NCI-H128 (cell line): ENCODE measurements at regions not wholly inside any gene's neighbourhood (a gene's known extent, or its start where the extent isn't known, plus 50 kb on each side); places are given as distances from the start of the nearest gene placed in this dataset.
"Not testable (repeated sequence)": the region's sequence is repeated elsewhere in the genome, so short reads cannot be mapped to it uniquely, and the experiment has no call there.

ENCODE experiments used
- DNase-seq: peaks from one replicate; lab custom pipeline; 2025; ENCODE audit not compliant: unreplicated experiment; lab: John Stamatoyannopoulos, UW

DNA sequence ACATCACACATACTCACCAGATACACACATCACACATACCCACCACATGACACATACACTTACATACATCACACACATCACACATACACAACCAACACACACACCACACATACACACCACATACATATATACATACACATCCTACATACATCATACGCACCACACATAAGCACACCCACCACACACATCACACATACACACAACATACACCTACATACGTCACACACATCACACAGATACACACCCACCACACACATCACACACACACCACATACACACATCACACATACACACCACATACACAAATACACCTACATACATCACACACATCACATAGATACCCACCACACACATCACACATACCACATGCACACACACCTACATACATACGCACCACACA is 158.4 kb downstream of the NDUFA10 start:
- no peak for DNase-seq

DNA sequence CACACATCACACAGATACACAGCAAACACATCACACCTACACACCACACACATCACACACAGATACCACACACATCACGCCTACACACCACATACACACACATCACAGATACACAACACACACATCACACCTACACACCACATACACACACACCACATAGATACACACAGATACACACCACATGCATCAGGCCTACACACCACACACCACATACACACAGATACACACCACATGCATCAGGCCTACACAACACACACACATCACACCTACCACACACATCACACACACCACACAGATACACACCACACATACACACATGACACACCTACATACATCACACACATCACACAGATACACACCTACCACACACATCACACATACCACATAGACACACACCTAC is 158.8 kb downstream of the NDUFA10 start:
- no peak for DNase-seq

DNA sequence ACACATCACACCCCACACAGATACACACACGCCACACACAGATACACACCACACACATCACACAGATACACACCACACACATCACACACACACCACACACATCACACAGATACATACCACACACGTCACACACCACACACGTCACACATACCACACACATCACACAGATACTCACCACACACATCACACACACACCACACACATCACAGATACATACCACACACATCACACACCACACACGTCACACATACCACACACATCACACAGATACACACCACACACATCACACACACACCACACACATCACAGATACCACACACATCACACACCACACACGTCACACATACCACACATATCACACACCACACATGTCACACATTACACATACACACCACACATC is 159.3 kb downstream of the NDUFA10 start:
- not testable (repeated sequence) for DNase-seq

DNA sequence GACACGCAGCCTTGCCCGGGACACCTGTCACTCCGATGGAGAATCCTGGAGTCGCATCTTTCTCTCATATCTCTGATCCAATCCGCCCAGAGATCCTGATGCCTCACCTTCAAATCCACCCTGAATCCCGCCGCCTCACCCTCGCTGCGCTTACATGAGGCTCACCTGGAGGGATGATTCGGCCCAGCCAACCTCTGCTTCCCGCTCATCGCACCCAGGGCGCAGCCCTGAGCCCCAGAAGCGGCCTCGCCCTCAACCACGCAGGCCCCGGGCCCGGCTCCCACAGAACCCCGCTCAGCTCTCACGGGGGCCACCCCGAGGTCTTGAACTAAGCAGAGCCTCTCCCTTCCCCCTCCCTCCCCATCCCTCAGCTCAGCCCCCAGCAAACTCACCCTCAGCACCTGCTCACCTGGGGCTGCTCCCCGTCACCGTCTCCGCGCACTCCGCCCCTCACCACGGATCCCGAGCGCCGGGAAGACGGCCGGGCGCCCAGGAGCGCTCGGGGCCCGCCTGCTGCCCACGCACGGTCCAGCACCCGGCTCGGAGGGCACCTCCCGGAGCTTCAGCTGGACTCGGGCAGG is 160.0 kb downstream of the NDUFA10 start:
- DNase-seq: no peak

DNA sequence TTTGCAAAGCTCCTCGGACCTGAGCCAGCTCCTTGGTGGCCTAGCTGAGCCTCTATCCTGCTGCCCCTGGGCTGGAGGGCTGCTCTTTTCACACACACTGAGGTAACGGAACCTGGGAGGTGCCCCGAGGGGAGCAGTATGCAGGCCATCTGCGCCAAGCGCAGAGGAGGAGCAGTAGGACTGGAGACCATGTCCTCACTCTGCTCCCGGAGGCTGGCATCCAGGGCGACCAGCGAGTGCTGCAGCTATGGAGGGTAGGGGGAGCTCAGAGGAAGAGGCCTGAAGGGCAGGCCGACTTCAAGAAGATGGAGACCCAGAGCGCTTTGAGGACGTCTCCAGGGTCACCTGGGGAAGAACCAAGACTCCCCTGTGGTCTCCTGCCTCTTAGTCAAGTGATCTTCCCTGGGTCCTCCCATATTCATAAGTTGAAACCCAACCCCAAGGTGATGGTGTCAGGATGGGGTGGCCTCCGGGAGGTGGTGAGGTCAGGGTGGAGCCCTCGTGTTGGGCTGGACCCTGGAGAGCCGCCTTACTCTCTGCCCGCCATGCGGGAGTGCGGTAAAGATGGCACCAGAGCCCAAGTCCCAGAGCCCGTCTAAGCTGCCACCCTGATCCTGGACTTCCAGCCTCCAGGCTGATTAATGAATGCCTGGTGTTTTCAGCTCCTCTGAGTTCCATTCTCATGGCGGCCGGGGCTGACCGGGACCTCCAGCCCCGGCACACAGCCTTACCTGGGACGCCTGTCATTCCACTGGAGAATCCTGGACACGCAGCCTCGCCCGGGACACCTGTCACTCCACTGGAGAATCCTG is 160.7 kb downstream of the NDUFA10 start:
- DNase-seq: no peak

DNA sequence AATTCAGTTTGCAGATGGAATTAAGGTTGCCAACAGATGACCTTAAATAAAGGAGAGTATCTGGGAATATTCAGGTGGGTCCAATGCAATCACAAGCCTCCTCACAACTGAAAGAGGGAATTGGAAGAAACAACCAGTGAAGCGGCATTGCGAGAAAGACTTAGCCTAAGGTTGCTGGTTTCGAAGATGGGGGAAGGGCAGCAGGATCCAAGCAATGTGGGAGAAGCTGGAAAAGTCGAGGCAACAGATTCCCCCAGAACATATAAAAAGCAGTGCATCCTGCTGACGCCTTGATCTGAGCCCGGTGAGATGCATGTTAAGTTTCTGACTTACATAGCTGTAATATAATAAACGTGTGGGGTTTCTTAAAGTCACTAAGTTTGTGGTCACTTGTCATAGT is 162.5 kb downstream of the NDUFA10 start:
- no peak for DNase-seq

DNA sequence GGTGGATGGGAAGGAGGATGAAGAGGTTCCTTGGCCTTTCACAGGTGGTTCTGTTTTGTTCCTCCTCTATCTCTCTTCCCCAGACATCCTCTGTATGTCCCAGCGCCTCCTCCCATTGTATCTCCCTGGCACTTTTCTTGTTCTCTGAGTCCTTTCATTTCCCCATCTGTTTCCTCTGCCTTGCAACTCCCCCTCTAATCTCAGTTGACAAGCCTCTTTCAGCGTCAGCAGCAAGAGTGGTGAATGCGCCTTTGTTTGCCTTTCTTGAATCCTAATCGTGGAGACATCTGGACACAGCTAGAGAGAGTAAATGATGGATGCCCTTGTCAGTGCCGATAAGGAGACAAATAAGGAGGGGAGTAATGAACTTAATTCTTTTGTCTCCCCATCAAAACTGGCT is 167.0 kb downstream of the NDUFA10 start:
- DNase-seq: no peak

DNA sequence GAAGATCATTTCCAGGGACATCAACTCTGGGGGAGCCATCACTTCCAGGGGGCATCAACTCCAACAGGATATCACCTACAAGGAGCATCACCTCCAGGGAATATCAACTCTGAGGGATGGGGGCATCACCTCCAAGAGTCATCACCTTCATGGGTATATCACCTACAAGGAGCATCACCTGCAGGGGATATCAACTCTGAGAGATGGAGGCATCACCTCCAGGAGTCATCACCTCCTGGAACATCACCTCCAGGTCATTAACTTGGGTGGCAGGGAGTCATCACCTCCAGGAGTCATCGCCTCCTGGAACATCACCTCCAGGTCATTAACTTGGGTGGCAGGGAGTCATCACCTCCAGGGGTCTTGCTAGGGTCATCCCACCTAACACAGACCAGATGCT is 167.6 kb downstream of the NDUFA10 start:
- no peak for DNase-seq

DNA sequence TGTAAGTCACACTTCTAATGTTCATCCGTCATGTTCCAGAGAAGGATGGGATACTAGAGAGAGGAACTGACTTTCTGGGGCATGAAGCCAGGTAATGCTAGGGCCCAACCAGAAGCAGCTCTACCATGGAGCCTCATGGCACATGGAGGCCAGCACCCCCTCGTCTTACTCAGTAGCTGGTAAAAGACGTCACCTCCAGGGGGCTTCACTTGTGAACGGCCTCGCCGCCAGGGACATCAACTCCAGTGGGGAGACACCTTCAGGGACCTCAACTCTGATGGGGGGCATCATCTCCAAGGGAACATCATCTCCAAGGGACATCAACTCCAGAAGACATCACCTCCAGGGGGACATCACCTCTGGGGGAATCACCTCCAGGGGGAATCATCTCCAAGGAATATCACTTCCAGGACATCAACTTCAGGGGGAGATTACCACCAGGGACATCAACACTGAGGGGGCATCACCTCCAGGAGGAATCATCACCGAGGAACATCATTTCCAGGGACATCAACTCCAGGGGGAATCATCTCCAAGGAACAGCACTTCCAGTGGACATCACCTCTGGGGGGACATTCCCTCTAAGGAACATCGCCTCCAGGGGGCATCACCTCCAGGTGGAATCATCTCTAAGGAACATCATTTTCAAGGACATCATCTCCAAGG is 168.4 kb downstream of the NDUFA10 start:
- no peak for DNase-seq

DNA sequence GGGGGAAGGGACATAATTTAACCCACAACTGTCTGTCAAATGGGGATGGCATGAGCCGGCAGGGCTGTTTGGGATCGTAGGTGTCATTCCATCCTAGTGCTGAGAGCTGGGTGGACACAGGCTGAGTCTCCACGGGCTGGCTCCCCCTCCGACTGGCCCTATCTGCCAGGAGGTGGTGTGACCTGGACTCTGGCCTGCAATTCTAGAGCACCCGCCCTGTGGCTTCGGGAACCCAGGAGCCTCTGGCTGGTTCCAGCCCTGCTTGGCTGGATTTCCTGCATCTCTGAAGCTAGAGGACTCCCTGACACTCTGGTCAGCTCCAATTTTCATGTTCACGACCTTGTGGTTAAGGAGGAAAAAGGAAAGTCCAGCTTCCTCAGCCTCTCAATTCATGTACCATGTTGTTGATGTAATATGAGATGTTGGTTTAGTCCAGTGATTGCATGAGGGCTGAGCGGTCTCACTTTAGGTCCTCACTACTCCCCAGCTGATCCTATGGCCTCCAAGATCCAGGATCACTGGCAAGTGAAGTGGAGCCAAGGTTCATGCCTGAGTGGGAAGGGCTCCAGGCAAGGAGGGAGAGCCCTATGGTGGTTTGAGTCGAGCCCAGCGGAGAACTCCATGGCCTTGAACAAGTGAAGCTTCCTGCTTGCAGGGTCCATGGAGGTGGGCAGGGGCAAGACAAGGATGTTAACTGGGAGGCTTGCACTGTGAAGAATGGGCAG is 169.1 kb downstream of the NDUFA10 start:
- DNase-seq: no peak

DNA sequence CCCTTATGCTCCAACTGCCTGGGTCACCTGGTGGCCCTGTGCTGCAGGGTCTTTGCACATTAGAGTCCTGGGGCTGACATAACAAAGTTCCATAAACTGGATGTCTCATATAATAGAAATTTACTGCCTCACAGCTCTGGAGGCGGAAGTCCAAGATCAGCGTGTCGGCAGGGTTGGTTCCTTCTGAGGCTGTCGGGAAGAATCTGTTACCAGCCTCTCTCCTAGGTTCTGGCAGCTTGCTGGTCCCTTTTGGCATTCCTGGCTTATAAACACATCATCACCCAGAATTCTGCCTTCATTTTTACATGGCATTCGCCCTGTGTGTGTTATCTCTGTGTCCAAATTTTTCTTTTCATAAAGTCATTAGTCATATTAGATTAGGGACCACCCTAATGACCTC is 170.5 kb downstream of the NDUFA10 start:
- DNase-seq: no peak

DNA sequence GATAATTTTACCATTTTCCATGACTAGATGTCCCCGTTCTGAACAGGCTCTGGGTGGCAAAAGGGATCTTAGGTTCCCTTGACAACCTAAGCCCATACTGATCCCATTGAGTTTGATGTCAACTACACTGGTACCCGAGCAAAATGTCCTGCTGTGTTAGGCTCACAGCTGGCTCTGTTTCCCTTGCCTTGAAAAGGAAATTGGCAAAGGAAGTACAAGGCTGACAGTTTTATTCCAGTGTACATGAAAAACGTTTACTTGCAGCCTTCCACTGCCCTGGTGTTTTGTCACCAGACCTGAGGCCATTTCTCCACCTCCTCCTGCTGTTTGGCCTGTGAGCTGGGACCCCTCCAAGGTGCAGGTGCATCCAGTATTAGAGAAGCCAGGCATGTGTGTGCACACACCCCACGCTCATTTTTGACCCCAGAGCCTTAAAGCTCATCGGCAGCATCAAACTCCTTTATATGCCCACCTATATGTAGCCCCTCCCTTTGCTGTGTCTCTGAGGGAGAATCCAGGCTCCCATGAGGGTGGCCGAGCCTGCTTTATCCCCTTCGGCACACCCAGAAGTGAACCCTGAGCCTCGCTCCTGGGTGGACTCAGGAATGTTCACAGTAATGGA is 171.3 kb downstream of the NDUFA10 start:
- no peak for DNase-seq

DNA sequence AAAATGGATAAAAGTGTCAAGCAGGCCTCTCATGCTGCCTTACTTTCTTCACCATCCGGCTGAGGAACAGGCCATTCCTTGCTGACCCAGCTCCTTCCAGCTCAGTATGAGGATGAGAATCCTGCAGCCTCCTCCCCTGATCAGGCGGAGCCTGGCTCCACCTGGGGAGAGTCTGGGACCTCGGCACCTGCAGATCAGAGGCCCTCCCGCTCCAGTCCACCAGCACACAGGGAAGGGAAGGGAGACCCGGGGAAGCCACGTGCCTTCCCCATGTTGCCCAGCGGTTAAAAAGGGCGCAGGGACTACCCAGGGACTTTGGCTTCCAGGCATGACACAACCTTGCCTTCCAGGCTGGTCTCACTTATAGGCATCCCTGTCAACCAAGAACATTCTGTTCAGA is 172.0 kb downstream of the NDUFA10 start:
- no peak for DNase-seq

DNA sequence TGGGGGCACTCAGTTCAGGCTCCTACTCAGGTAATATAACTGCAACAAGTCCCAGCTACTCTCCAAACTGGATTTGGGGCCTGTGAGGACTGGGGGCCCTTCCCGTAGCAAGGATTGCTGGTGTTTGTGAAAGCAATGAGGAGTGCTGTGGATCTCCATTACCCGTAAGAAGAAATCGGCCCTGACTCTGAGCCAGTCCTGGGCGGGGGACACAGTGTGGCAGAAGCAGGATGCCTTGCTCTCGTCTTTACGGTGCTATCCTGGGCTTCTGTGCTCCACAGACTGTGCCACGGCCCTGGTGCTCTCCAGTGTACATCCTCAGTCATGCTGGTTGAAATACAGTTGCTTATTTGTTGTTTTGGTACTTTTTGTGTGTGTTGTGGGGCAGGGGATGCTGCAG is 172.9 kb downstream of the NDUFA10 start:
- DNase-seq: no peak

DNA sequence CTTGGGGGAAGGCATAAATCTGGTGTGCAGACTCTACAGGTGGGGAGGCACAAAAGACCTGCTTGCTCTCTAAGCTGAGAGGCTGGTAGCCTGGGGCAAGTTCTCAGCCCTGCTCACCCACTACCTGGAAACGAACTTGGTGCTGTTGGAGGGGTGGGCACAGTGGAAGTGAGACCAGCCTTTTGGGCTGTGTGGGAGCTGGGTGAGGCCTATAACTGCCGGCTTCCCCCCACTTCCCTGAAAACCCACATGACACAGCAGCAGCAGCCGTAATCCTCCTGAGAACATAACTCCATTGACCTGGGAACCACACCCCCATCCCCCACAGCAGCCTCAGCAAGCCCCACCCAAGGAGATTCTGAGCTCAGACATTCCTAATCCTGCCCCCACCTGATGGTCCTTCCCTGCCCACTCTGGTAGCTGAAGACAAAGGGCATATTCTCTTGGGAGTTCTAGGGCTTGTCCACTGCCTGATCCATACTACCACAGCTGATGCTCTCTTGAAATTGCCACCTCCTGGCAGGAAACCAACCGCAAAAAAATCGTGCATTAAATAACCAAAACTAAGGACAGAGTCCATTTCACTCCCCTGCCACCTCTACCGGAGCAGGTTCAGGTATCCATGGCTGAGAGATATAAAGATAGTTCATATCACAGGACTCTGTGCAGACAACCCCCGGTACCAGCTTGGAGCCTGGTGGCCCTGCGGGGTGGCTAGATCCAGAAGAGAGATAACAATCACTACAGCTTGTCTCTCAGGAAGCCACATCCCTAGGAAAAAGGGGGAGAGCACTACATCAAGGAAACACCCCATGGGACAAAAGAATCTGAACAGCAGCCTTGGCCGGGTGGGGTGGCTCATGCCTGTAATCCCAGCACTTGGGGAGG is 178.1 kb downstream of the NDUFA10 start:
- DNase-seq: no peak

DNA sequence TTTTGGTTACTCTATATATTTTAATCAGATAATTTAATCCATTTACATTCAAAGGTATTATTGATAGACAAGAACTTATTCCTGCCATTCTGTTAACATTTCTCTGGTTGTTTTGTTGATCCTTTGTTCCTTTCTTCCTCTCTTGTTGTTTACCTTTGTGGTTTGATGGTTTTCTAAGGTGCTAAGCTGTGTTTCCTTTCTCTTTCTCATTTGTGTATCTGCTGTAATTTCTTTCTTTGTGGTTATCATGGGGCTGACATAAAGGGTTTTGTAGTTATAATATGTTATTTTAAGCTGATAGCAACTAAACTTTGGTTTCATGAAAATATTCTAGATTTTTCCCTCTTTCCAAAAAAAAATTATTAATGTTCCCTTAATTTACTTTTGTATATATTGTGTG is 179.2 kb downstream of the NDUFA10 start:
- DNase-seq: no peak

DNA sequence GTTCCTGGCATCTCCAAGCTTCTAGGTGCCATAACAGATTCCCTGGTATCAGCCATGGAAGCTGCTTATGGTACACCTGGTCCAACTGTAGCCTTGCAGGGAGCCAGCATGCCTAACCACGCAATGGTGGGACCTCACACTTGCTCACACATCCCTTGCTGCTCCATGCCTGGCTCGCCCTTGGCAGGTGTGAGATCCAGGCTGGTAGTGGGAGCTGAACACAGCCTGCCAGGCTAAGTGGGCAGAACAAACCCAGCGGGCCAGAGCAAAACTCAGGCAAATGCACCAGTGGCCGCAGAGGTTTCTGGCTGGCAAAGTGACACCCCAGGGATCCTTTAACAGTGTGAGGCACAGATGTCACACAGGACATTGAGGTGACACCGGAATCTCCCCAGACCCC is 185.8 kb downstream of the NDUFA10 start:
- no peak for DNase-seq

DNA sequence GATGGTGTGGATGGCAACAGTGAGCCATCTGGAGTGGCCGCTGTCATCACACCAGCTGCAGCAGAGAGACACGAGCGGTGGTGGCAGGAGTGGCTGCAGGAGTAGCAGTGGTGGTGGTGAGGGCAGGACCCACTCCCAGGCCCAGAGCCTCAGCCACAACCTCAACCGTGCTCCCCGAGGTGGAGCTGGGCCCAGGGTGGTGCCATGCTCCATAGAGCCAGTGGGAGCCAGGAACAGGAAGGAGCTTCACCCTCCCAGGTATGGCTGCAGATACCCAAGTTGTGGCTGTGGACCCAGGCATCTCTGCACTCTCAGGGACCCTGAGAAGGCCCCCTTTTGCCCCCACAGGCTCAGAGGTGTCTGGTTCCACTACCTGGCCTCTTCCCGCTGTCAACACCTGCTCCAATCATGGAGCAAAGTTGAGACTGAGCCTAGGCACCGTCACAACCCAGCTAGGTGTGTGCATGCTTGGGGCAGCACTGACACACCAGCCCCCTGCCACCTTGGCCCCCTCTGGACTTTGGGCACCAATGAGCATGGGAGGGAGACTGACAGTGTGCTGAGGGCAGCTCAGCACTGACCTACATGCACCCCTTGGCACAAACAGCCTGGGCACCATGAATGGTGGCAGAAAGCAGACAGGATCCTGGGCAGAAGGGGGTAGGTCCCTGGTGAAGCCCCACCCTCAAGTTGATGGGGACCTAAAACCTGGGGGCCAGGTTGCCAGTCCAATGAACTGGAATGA is 188.9 kb downstream of the NDUFA10 start:
- DNase-seq: no peak

DNA sequence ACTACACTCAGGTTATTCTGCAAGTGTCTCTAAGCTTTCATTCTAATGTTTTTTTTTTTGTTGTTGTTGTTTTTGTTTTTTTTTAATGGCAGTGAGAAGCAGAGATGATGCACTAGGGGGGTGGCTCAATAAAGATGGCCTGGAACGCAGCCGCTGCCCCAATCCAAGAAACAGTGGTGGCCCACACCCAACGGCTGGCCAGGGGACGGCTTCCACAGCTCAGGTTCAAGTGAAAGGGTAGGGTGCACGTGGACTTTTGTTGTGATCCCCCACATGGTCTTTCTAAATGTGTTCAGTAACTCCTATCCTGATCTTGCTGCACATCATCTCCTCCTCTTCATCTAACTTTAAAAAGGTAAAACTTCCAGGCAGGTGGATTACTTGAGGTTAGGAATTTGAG is 190.1 kb downstream of the NDUFA10 start:
- DNase-seq: no peak

DNA sequence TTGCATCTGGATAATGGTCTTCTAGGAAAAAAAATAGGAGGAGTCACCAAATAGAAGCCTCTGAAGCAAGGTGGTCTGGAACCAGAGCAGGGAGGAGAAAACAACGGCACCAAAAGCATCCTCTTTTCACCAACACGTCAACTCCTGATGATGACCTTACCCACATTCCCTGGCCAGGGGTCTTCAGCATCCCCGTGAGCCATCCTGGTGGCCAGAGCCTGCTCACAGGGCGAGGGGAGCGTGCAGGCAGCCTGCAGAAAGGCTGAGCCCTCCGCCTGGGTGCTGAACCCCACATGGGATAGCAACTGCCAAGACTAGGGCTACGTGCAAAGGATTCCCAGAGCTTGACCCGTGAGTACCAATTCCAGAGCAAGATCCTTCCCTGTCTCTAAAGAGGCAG is 191.0 kb downstream of the NDUFA10 start:
- DNase-seq: no peak
